ENCODE measurements at regions not wholly inside any gene's neighbourhood (a gene's known extent, or its start where the extent isn't known, plus 50 kb on each side); places are given as distances from the start of the nearest gene placed in this dataset.
"Not testable (repeated sequence)": the region's sequence is repeated elsewhere in the genome, so short reads cannot be mapped to it uniquely, and the experiment has no call there.

GRCh38 chr2:18991177-18992168, 366.9 kb downstream of the OSR1 start:
- intact Hi-C loops (cut with micrococcal nuclease): no loop called here

- intact Hi-C loops (cut with micrococcal nuclease): no loop called here
These were observed 369.7 kb downstream of the OSR1 start for GRCh38 chr2:18988631-18989232.

- intact Hi-C loops (cut with micrococcal nuclease): no loop called here
These were observed 370.8 kb downstream of the OSR1 start for GRCh38 chr2:18987592-18988073.

GRCh38 chr2:18987016-18987415, 371.4 kb downstream of the OSR1 start:
- intact Hi-C loops (cut with micrococcal nuclease): no loop called here

- intact Hi-C loops (cut with micrococcal nuclease): no loop called here
These were observed 372.4 kb downstream of the OSR1 start for GRCh38 chr2:18986046-18986445.

GRCh38 chr2:18980786-18981430, 377.5 kb downstream of the OSR1 start:
- intact Hi-C loops (cut with micrococcal nuclease): no loop called here

- intact Hi-C loops (cut with micrococcal nuclease): no loop called here
These were observed 378.2 kb downstream of the OSR1 start for GRCh38 chr2:18980104-18980785.

- intact Hi-C loops (cut with micrococcal nuclease): no loop called here
These were observed 381.0 kb downstream of the OSR1 start for GRCh38 chr2:18977409-18977808.

GRCh38 chr2:18976168-18976961, 382.1 kb downstream of the OSR1 start:
- intact Hi-C loops (cut with micrococcal nuclease): no loop called here

GRCh38 chr2:18975506-18976167, 382.8 kb downstream of the OSR1 start:
- intact Hi-C loops (cut with micrococcal nuclease): no loop called here

- intact Hi-C loops (cut with micrococcal nuclease): no loop called here
These were observed 382.3 kb upstream of the NT5C1B start for GRCh38 chr2:18971628-18972027.

- intact Hi-C loops (cut with micrococcal nuclease): no loop called here
These were observed 381.7 kb upstream of the NT5C1B start for GRCh38 chr2:18971069-18971378.

GRCh38 chr2:18966131-18966530, 376.8 kb upstream of the NT5C1B start:
- intact Hi-C loops (cut with micrococcal nuclease): no loop called here

- intact Hi-C loops (cut with micrococcal nuclease): not testable (repeated sequence)
These were observed 374.4 kb upstream of the NT5C1B start for GRCh38 chr2:18963739-18964256.

GRCh38 chr2:18961991-18962421, 372.6 kb upstream of the NT5C1B start:
- intact Hi-C loops (cut with micrococcal nuclease): no loop called here

GRCh38 chr2:18959952-18960717, 370.8 kb upstream of the NT5C1B start:
- intact Hi-C loops (cut with micrococcal nuclease): no loop called here

- intact Hi-C loops (cut with micrococcal nuclease): no loop called here
These were observed 369.8 kb upstream of the NT5C1B start for GRCh38 chr2:18959200-18959599.

- intact Hi-C loops (cut with micrococcal nuclease): no loop called here
These were observed 368.5 kb upstream of the NT5C1B start for GRCh38 chr2:18957909-18958308.

- intact Hi-C loops (cut with micrococcal nuclease): no loop called here
These were observed 361.0 kb upstream of the NT5C1B start for GRCh38 chr2:18950361-18950851.
